Activated CD4-positive, alpha-beta T cell treated with anti-CD3 and anti-CD28 coated beads, Interleukin-2, amount 50 U/mL, for 16 hours (primary cell): ENCODE measurements at regions not wholly inside any gene's neighbourhood (a gene's known extent, or its start where the extent isn't known, plus 50 kb on each side); places are given as distances from the start of the nearest gene placed in this dataset.
"Not testable (repeated sequence)": the region's sequence is repeated elsewhere in the genome, so short reads cannot be mapped to it uniquely, and the experiment has no call there.

Experiments used
- DNase-seq: peaks from one replicate; pipeline ENCODE4 v3.0.0-alpha.2; 2020

DNA sequence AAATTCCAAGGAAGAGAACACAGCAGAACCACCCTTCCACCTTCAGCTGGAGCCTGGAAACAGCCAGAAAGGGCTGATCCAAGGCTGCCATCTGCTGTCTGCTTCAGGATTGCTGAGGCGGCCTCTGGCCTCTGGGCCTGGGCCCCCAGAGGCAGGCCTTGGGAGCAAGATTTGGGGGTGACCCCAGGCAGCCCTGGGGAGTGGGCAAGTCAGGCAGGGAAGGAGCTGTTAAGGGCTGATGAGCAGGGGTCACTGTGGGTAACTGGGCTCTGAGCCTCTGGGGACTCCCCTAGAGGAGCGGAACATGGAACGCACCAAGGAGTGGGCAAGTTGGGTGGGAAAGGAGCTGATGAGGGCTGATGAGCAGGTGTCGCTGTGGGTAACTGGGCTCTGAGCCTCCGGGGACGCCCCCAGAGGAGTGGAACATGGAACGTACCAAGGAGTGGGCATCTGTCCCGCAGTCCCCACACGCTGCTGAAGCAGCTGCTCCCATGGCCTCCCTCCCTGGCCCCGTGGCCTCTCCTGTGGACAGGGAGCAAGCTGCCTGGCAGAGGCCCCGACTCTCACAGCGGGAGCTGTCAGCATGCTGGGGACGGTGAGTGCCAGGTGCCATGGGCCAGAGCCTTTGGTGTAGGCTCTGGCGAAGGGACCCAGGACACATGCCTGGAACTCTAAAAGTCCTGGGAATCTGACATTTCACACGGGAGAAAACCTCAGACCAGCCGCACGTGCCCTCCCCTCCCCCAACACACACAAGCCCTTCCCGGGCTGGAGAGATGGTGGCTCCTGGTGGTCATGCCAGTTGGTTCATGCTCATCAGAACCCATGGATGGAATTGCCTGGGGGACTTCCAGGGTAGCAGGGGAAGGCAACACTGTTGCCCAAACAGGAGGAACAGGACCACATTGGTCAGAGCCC is 148.8 kb downstream of the NPIPB11 start:
- not testable (repeated sequence) for DNase-seq

DNA sequence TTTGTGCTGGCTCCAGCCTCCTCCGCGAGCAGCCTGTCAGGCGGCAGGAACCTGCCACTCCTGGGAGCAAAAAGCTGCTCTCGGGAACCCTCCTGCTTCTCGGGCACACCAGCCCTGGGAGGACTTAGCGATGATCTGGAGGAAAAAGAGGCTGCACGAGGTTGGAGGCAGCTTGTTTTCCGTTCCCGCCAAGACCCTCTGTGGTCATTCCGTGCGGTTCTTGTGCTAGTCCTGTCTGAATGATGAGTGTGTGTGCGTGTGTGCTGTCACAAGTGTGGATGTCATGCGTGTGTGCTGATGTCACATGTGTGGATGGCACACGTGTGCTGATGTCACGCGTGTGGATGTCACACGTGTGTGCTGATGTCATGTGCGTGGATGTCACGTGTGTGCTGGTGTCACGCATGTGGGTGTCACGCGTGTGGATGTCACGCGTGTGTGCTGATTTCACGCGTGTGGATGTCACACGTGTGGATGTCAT is 150.0 kb downstream of the NPIPB11 start:
- no peak for DNase-seq

DNA sequence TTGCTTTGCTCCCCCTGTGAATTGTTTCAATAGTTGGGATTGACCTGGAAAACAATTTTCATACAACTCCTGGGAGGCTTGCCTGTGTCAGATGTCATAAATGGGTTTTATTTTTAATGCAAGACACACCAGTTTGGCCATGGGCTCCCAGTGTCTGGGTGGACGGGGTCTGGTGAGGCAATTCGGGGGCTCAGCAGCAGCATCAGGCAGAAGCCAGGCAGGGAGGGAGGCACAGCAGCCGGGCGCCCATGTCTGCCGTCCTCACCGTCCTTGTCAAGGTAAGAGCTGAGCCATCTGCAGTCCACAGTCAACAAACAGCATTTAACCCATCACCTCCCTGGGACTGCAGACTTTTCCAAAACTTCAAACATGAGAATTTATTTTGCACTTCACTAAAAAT is 150.6 kb downstream of the NPIPB11 start:
- DNase-seq, result not testable (repeated sequence)

DNA sequence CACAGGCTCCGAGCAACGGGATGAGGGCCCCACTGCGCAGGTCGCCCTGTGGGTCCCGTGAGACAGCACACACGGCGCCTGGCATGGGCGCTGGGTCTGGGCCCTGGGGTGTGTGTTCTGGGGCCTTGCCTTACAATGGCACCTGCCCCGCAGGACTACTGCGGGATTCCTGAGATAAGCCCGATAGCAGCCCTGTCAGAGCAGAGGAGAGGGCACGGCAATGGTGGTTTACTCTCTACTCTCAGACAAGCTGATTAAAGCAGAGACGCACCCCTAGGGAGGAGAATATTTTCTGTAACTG is 151.1 kb downstream of the NPIPB11 start:
- not testable (repeated sequence) for DNase-seq

DNA sequence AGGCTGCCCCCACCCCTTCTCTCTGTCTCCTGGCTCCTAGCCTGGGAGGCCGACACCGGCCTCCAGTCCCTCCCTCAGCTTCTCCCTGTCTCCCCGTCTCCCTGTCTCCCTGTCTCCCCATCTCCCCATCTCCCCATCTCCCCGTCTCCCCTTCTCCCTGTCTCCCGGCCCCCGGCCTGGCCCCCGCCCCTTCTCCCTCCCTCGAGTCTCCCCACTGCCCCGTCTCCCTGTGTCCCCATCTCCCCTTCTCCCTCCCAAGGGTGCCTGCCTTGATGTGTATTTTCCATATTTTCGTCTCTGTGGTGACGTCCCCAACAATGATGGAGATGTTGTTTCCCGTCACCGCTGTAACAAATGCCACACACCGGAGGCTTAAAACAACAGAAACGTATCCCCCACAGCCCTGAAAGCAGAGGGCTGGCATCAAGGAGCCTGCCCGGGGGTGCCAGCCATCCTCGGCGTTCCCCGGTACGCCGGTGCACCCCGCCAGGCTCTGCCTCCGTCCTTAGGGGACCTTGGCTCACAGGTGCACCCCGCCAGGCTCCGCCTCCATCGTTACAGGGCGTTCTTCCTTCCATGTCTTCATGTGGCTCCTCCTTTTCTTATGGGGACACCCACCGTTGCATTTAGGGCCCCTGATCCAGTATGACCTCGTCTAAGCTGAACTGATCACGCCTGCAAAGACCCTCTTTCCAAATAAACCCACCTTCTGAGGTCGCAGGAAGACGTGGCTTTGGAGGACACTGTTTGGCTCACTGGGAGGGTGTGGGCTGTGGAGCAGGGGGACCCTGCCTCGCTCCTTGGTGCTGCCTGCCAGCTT is 151.6 kb downstream of the NPIPB11 start:
- no peak for DNase-seq

DNA sequence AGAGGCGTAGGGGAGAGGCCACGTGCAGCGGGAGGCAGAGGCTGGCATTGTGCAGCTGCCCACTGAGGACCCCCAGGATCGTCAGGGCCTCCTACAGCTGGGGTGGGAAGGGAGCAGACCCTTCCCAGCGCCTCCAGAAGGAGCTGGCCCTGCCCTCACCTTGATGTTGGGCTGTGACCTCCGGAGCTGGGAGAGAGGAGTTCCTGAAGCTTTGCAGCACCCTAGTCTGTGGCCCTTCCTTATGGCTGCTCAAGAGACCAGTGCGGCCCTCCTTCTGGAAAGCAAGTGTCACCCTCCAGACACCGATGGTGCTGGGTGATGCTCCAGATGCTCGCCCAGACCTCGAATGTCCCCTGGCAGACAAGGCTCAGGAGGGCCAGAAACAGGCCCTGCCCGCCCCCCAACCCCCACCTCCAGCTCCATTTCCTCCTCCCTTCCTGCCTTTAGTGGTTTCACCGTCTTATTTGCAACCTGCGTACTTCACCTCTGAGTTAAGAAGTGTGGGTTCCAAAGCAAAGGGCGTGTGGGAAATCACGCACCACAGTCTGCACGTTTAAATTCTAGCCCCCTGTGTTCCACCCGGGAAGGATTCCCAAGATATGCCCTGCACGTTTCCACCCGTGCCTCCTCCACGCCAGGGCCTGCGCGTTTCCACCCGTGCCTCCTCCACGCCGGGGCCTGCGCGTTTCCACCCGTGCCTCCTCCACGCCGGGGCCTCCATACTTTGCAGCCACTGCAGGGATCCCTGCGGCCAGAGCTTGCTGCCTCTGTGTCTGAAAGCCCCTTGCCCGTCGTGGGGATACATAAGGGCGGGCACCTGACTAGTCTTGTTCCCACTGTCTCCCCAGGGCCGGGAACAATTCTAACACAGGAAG is 152.6 kb downstream of the NPIPB11 start:
- not testable (repeated sequence) for DNase-seq

DNA sequence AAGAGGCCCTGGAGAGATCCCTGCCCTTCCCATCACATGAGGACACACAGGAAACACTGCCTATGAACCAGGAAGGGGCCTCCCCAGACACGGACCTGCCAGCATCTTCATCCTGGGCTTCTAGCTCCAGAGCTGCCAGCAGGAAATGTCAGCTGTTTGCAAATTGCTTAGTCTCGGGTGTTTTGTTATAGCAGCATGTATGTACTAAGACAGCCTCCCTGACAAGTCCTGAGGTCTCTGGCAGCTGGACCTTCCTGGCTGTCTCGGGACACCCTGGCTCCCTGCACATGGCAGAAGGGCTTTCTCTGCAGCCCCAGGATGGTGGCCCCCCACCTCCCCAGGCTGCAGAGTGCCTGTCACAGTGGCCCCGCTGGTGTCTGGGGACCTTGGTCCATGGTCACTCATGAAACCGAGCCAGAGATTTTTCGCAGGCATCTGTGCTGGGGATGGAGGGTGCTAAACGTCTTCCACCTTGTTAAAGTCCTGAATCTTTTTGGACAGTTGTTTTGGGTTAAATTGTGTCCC is 153.4 kb downstream of the NPIPB11 start:
- DNase-seq, result not testable (repeated sequence)

DNA sequence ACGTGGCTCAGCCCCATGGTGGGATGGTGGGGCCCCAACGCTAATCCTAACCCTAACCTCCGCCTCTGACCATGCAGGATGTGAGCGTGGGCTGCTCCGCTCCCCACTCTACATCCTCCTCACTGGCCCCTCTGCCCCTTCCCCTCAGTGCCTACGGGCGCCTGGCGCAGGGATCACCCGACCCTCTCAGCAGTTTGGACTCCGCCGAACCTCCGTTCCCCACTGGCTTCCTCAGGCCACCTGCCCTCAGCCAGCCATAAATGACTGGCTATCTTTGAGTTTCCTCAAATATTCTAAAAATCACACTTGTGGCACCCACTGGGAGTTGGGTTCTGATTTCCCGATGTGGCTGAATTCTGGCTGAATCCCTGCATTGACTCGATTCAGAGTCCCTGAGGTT is 154.2 kb downstream of the NPIPB11 start:
- not testable (repeated sequence) for DNase-seq

DNA sequence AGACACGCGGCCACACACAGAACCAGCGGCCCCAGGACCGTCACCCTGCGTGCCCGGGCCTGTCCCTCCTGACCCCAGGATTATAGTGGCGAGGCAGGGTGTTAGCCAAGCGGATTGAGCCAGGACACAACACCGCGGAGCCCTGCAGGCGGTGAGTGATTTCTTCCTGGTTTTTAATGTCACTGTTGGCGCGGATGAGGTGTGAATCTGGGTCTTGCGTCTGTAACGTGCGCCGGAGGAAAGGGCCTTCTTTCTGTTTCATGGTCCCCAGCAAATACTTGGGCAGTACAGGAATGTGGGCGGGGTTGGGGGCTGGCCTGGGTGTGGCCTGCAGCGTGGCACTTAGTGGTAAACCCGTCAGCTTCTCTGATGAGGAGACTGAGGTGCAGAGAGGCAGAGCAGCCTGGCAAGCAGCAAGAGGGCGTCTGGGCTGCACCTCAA is 154.9 kb downstream of the NPIPB11 start:
- not testable (repeated sequence) for DNase-seq

DNA sequence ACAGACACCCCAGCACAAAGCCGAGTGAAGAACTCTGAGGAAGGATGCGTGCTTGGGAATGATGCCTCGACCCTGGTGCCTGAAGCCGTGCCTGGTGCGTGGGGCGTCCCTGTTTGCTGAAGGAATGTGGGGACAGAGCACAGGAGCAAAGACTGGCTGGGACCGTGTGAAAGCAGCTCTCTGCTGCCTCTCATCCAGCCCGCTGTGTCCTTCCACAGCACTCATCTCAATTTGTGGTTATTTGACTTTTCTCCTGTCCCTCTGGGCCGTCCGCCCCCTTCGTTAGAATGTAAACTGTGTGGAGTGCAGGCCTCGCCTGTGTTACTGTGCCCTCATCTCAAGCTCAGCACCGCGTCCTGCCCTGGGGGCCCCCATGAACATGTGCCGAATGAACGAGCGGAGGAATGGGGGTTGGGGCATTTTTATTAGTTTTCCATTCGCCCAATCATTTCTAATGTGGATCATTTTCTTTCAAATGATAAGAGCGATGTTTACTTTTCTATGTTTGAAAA is 155.5 kb downstream of the NPIPB11 start:
- not testable (repeated sequence) for DNase-seq

DNA sequence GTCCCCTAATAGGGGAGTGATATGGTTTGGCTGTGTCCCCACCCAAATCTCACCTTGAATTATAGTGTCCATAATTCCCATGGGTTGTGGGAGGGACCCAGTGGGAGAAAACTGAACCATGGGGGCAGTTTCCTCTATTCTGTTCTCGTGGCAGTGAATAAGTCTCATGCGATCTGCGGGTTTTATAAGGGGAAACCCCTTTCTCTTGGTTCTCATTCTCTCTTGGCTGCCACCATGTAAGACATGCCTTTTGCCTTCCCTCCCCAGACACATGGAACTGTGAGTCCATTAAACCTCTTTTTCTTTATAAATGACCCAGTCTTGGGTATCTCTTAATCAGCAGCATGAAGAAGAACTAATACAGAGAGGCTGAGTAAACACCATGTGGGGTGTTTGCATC is 156.0 kb downstream of the NPIPB11 start:
- not testable (repeated sequence) for DNase-seq

DNA sequence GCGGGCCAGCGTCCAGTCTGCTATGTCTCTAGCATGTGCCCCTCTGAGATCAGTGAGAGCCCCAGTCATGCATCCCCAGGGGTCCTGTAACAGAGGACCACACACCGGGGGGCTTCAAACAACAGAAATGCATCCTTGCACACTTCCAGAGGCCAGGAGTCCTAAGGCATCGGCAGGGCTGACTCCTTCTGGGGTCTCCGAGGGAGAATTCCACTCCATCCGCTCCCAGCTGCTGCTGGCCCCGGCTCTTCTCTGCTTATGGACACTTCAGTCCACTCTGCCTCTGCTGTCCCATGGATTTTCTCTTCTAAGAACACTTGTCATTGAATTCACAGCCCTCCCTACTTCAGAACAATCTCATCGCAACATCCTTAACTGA is 157.6 kb downstream of the NPIPB11 start:
- DNase-seq, result not testable (repeated sequence)

DNA sequence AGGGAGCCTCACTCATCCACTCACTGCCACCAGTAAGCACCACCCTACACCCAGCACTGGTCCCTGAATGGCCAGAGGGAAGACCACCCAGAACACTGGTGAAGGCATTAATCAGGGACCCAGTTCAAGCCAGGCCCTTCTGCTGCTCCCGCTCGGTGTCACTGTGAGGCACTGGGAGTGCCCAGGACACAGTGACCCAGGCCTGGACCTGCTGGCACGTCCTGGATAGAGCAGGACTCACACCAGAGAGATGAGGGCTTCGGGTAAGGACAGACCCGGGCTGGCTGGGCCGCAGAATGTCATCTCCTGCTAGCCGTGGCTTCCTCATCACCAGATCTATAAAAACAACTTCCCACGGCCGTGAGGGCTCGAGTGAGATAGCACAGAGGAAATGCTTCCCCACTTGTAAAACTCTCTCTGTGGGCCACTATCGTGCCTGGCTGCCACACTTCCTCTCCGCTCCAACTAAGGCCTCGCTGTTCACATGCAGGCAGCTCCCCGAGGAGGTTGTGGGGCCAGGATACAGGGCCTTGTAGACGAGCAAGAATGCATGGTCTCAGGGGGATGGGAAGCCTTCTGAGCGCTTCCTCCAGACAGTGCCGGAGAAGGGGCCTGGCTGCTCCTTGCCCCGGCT is 158.1 kb downstream of the NPIPB11 start:
- DNase-seq, result not testable (repeated sequence)

DNA sequence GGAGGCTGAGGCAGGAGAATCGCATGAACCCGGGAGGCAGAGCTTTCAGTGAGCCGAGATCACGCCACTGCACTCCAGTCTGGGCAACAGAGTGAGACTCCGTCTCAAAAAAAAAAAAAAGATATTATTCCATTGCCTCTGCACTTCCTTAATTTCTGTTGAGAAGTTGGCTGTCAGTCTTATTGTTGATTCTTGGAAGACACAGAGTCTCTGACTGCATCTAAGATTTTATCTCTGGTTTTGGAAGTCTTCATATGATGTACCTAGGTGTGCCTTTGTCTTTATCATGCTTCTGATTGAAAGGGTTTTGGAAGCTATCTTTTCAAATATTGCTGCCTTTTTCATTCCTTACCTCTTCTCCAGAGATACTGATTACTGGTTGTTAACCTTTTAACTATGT is 160.4 kb downstream of the NPIPB11 start:
- DNase-seq, result not testable (repeated sequence)

DNA sequence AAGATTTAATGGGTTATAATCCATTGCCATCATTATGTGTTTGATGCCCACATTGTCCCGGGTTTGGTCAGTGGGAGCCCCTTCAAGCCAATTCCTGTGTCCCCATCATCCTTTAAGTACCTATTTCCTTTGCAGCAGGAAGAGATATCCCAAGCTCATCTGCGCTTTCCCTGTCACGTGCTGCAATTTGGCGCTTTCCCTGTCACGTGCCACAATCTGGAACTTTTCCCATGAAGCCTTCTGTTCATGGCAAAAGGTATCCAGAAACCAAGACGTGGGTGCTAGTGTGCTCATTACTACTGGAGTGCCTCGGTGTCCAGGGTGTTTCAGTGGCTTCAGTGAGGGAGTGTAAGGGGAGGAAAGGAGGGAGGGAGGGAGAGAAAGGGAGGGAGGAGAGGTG is 168.5 kb downstream of the NPIPB11 start:
- DNase-seq, result no peak

DNA sequence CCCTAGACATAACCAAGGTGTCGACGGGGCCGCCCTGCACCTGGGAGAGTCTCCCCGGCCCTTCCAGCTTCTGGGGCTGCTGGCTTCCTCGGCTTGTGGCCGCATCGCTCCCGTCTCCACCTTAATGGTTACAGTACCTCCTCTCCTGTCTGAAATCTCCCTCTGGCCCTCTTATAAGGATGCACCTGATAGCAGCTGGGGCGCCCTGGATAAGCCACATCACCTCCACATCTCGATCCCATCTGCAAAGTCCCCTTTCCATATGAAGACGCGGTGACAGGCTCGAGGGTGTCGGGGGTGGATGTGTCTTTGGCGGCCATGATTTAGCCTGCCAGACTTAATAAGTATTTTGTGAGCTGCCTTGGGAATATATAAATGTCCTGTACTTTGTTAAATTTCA is 169.0 kb downstream of the NPIPB11 start:
- not testable (repeated sequence) for DNase-seq

DNA sequence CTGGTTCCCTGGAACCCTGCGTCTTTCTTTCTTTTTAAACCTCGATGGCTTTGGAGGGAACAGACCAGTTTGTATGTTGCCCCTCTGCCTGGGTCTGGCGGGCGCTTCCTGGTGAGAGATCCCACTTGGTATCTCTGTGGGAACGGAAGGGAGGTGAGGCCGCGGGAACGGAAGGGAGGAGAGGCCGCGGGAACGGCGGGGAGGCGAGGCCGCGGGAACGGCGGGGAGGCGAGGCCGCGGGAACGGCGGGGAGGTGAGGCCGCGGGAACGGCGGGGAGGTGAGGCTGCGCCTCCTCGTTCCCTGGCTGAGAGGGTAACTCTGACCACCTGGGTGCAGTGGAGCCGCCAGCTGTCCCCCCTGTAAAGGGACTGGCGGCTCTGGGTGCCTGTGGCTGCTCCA is 169.5 kb downstream of the NPIPB11 start:
- not testable (repeated sequence) for DNase-seq

DNA sequence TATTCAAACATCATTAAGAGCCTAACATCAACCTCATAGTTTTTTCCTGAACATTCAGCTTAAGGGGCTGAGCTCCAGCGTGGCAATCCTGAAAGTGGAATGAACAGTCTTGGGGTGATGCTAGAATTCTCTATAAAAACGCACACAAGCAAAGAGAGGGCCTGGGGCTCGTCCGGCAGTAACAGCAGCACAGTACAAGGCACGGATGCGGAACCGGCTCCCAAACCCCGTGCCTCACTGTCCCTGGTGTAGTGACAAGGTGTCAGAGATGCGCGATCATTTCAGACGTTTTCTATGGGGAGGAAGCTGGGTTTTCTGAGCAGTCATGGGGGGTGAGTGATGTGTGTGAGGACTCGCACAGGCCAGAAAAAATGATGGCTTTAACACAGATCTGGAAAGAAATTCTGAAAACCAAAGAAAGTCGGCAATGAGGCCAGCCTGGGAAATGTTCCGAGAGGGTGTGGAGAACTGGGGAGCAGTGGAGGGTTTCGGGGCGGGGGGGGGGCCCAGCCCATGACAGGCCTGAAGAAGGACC is 170.6 kb downstream of the NPIPB11 start:
- DNase-seq, result not testable (repeated sequence)

DNA sequence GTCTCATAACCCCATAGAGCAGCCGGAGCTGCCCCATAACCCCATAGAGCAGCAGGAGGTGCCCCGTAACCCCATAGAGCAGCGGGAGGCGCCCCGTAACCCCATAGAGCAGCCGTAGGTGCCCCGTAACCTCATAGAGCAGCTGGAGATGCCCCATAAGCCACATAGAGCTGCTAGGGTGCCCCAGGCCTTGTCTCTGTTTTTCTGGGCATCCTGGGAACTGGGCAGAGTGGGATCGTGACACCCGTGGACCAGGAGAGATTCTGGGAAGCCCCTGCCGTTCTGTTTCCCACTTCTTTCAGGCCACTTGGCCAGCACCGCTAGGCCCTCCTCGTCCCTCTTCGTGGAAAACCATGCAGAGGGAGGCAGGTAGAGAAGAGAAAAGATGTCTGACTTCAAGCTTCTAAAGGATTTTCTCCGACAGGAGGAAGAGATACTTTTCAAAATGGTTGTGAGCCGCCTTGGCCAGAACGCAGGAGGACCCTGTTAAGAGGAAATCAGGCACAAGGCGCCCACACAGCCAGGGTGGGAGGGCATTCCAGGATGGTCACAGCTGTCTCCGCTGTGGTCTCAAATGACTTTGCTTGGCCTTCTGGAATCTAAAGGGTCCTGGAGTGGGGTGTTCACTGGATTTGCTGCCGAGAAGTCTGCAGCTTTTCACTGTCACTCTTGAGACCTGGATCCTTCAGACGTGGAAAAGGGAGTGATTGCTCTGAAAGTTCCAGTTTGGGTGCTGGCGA is 171.8 kb downstream of the NPIPB11 start:
- DNase-seq, result not testable (repeated sequence)

DNA sequence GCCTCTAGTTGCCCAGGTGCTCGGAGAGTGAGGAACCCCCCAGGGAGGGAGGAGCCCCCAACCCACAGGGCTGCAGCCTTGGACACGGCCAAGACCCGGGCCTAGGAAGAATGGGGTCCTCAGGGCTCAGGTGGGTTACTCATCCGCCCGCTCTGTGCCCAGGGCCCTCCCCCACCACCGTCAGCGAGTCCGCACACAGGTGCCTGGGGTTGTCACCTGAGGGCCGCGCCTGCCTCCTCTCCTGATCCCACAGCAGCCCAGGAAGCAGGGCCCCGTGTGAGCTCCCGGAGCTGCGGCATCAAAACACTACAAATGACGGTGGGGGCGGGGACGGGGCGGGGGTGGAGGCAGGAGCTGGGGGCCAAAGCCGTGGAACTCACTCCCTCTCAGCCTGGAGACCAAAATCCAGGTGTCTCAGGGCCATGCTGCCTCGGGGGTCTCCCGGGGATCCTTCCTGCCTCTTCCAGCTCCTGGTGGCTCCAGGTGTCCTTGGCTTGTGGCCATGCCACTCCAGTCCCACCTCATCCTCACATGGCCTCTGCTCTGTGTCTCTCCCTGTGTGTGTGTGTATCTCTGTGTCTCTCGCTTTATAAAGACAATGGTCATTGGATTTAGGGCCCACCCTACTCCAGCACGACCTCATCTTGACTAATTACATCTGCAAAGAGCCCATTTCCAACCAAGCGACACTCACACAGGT is 172.7 kb downstream of the NPIPB11 start:
- DNase-seq, result not testable (repeated sequence)
